ENCODE measurements at regions not wholly inside any gene's neighbourhood (a gene's known extent, or its start where the extent isn't known, plus 50 kb on each side); places are given as distances from the start of the nearest gene placed in this dataset.
"Not testable (repeated sequence)": the region's sequence is repeated elsewhere in the genome, so short reads cannot be mapped to it uniquely, and the experiment has no call there.

- no peak for DNase-seq (ENCODE audit: low read depth, low spot score)
- in situ Hi-C loops (cut with HindIII; ENCODE audit: low sequenced_read_pairs), result no loop called here
- TF ChIP-seq CTCF (IDR thresholded peaks at IDR 0.05; ENCODE audit: low read depth, low read length), result no peak
- H3K4me3 ChIP-seq (ENCODE audit: low read depth, low read length), result no peak overlapping the region
Observed at GRCh38 chr3:162569314-162569713, 1072.7 kb downstream of the OTOL1 start.

GRCh38 chr3:162584986-162585385 lies 1088.4 kb downstream of the OTOL1 start:
- DNase-seq (ENCODE audit: low read depth, low spot score), result no peak
- H3K4me3 ChIP-seq (ENCODE audit: low read depth, low read length), result no peak overlapping the region
- no peak for TF ChIP-seq CTCF (IDR thresholded peaks at IDR 0.05; ENCODE audit: low read depth, low read length)
- in situ Hi-C loops (cut with HindIII; ENCODE audit: low sequenced_read_pairs), result no loop called here

GRCh38 chr3:162586591-162586990 lies 1090.0 kb downstream of the OTOL1 start:
- no peak for TF ChIP-seq CTCF (IDR thresholded peaks at IDR 0.05; ENCODE audit: low read depth, low read length)
- in situ Hi-C loops (cut with HindIII; ENCODE audit: low sequenced_read_pairs), result no loop called here

GRCh38 chr3:162597226-162597625 lies 1100.6 kb downstream of the OTOL1 start:
- no peak for TF ChIP-seq CTCF (IDR thresholded peaks at IDR 0.05; ENCODE audit: low read depth, low read length)
- no peak for DNase-seq (ENCODE audit: low read depth, low spot score)
- no peak overlapping the region for H3K4me3 ChIP-seq (ENCODE audit: low read depth, low read length)
- in situ Hi-C loops (cut with HindIII; ENCODE audit: low sequenced_read_pairs), result no loop called here

More at GRCh38 chr3:162586591-162586990, 1090.0 kb downstream of the OTOL1 start:
- H3K4me3 ChIP-seq (ENCODE audit: low read depth, low read length), result no peak overlapping the region
- peak; percentile 23 for DNase-seq (ENCODE audit: low read depth, low spot score)

GRCh38 chr3:162598500-162598899 lies 1101.9 kb downstream of the OTOL1 start:
- H3K4me3 ChIP-seq (ENCODE audit: low read depth, low read length); in situ Hi-C loops (cut with HindIII; ENCODE audit: low sequenced_read_pairs); DNase-seq (ENCODE audit: low read depth, low spot score): not testable (repeated sequence)

- DNase-seq (ENCODE audit: low read depth, low spot score); H3K4me3 ChIP-seq (ENCODE audit: low read depth, low read length); in situ Hi-C loops (cut with HindIII; ENCODE audit: low sequenced_read_pairs): not testable (repeated sequence)
Observed at GRCh38 chr3:162599742-162600141, 1103.1 kb downstream of the OTOL1 start.

GRCh38 chr3:162601101-162601670 lies 1104.6 kb downstream of the OTOL1 start:
- no peak for DNase-seq (ENCODE audit: low read depth, low spot score)
- in situ Hi-C loops (cut with HindIII; ENCODE audit: low sequenced_read_pairs), result no loop called here
- no peak for TF ChIP-seq CTCF (IDR thresholded peaks at IDR 0.05; ENCODE audit: low read depth, low read length)
- H3K4me3 ChIP-seq (ENCODE audit: low read depth, low read length), result no peak overlapping the region

GRCh38 chr3:162602619-162603018 lies 1106.0 kb downstream of the OTOL1 start:
- in situ Hi-C loops (cut with HindIII; ENCODE audit: low sequenced_read_pairs), result no loop called here
- no peak for TF ChIP-seq CTCF (IDR thresholded peaks at IDR 0.05; ENCODE audit: low read depth, low read length)
- no peak for DNase-seq (ENCODE audit: low read depth, low spot score)
- H3K4me3 ChIP-seq (ENCODE audit: low read depth, low read length), result no peak overlapping the region

Data from astrocyte of the spinal cord (primary cell).